ENCODE measurements at regions not wholly inside any gene's neighbourhood (a gene's known extent, or its start where the extent isn't known, plus 50 kb on each side); places are given as distances from the start of the nearest gene placed in this dataset.

- H4K20me1 ChIP-seq (replicated peaks; ENCODE audit: control insufficient read depth, insufficient read depth, low read length), result no peaks in the 10 kb centered on the region
- FAIRE-seq (no peak), DNase-seq (ENCODE audit: extremely low read depth in 1 of 4, low spot score in 3 of 4) (no peak), ATAC-seq (no peak)
- no TSS peak for BruUV-seq (replicated peaks)
- WGBS (ENCODE audit: insufficient coverage, low coverage, missing lambda C conversion rate), result 0% methylated on average over 3 of the region's 3 CpGs
- ChIA-PET CTCF (ENCODE audit: low intra/inter-chr PET ratio) (no interaction called here), POLR2A (no interaction called here)
- no peak overlapping the region for H3K4me2 ChIP-seq (ENCODE audit: insufficient read depth, low read length)
- no peaks in the 10 kb centered on the region for H3K4me1 ChIP-seq (replicated peaks in 1 of 2; ENCODE audit: control insufficient read depth in 2 of 2, insufficient read depth in 2 of 2, low read length in 2 of 2)
- H3K9me3 ChIP-seq (replicated peaks; ENCODE audit: control insufficient read depth, insufficient read depth, low read depth, low read length), result no peaks in the 10 kb centered on the region
- peaks cover 3 to 4% of the 10 kb centered on the region in 2 experiments; a peak in 3 of 5 replicates for H3K27me3 ChIP-seq (ENCODE audit: control insufficient read depth in 2 of 2, insufficient read depth in 2 of 2, low read length in 2 of 2)
- no peak overlapping the region for H2AFZ ChIP-seq (ENCODE audit: low read depth, low read length)
- H3K4me3 ChIP-seq, result no peak overlapping the region
- no peak overlapping the region for H3K27ac ChIP-seq (ENCODE audit: extremely low read depth, low read depth, low read length)
- no peaks in the 10 kb centered on the region for H3K36me3 ChIP-seq (ENCODE audit: control insufficient read depth, insufficient read depth, low read length)
- no peak for TF ChIP-seq HDAC1 (IDR thresholded peaks at IDR 0.05)
- TF ChIP-seq ZBTB7A (IDR thresholded peaks at IDR 0.05; ENCODE audit: borderline replicate concordance, control insufficient read depth, low read depth, low read length), result no peak
- TF ChIP-seq ZNF668 (CRISPR knock-in tag; IDR thresholded peaks at IDR 0.05), result no peak
- no peak for TF ChIP-seq ZC3H4 (CRISPR knock-in tag; IDR thresholded peaks at IDR 0.05; ENCODE audit: borderline replicate concordance)
- TF ChIP-seq ZFP30 (CRISPR knock-in tag; IDR thresholded peaks at IDR 0.05; ENCODE audit: borderline replicate concordance), result no peak
- TF ChIP-seq HLTF (IDR thresholded peaks at IDR 0.05), result no peak
- TF ChIP-seq, protein P1, sequence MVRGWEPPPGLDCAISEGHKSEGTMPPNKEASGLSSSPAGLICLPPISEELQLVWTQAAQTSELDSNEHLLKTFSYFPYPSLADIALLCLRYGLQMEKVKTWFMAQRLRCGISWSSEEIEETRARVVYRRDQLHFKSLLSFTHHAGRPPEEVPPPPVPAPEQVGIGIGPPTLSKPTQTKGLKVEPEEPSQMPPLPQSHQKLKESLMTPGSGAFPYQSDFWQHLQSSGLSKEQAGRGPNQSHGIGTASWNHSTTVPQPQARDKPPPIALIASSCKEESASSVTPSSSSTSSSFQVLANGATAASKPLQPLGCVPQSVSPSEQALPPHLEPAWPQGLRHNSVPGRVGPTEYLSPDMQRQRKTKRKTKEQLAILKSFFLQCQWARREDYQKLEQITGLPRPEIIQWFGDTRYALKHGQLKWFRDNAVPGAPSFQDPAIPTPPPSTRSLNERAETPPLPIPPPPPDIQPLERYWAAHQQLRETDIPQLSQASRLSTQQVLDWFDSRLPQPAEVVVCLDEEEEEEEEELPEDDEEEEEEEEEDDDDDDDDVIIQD (CRISPR knock-in tag; IDR thresholded peaks at IDR 0.05), result no peak
- no peak for TF ChIP-seq BRF1 (IDR thresholded peaks at IDR 0.05; ENCODE audit: borderline replicate concordance, extremely low read depth, insufficient read length)
- no peak for TF ChIP-seq RBM14 (IDR thresholded peaks at IDR 0.05; ENCODE audit: borderline replicate concordance, insufficient read depth, low read depth, low read length)
- TF ChIP-seq ELF4 (CRISPR knock-in tag; IDR thresholded peaks at IDR 0.05), result no peak
- in situ Hi-C loops (cut with MboI) (no loop called here), intact Hi-C loops (cut with micrococcal nuclease) (no loop called here)
- H3K9ac ChIP-seq (ENCODE audit: insufficient read depth in 1 of 2, low read depth in 2 of 2, low read length in 2 of 2), result no peak overlapping the region
- no peaks in the 10 kb centered on the region for H3K9me1 ChIP-seq (ENCODE audit: control insufficient read depth, insufficient read depth, low read length)
- H3K79me2 ChIP-seq (ENCODE audit: control insufficient read depth, insufficient read depth, low read length), result no peaks in the 10 kb centered on the region
Measured at GRCh38 chr15:91564631-91565030, 288.9 kb upstream of the SLCO3A1 start.
